ENCODE measurements at regions not wholly inside any gene's neighbourhood (a gene's known extent, or its start where the extent isn't known, plus 50 kb on each side); places are given as distances from the start of the nearest gene placed in this dataset.

GRCh38 chr16:49940464-49941224 is 84.4 kb upstream of the CNEP1R1 start:
- TF ChIP-seq CTCF (IDR thresholded peaks at IDR 0.05) (no peak), POLR2A (IDR thresholded peaks at IDR 0.05) (no peak)
- peak in 1 of 2 donors; percentile 62 for DNase-seq (ENCODE audit: low spot score in 2 of 2)
- H3K4me3 ChIP-seq (ENCODE audit: low read depth, poor library complexity, severe bottlenecking), result no peak overlapping the region
- intact Hi-C loops (cut with DNase I; ENCODE audit: low total_unique reads), result no loop called here
- WGBS, 2 donors, result 86 to 92% methylated on average over 13 of the region's 13 CpGs

- H3K4me3 ChIP-seq (ENCODE audit: low read depth, poor library complexity, severe bottlenecking), result no peak overlapping the region
- DNase-seq (ENCODE audit: low spot score in 2 of 2), result no peak
- no peak for TF ChIP-seq POLR2A (IDR thresholded peaks at IDR 0.05)
- TF ChIP-seq CTCF (IDR thresholded peaks at IDR 0.05), result no peak
- WGBS, 2 donors, result 58 to 59% methylated on average over 5 of the region's 5 CpGs
- intact Hi-C loops (cut with DNase I; ENCODE audit: low total_unique reads), result no loop called here
These were observed 80.8 kb upstream of the CNEP1R1 start for GRCh38 chr16:49944221-49944620.

GRCh38 chr16:49947907-49948678 is 76.9 kb upstream of the CNEP1R1 start:
- intact Hi-C loops (cut with DNase I; ENCODE audit: low total_unique reads), result no loop called here
- no peak overlapping the region for H3K4me3 ChIP-seq (ENCODE audit: low read depth, poor library complexity, severe bottlenecking)
- WGBS, 2 donors, result 64 to 71% methylated on average over 7 of the region's 7 CpGs
- TF ChIP-seq POLR2A (IDR thresholded peaks at IDR 0.05) (no peak), CTCF (IDR thresholded peaks at IDR 0.05) (no peak)
- no peak for DNase-seq (ENCODE audit: low spot score in 2 of 2)

GRCh38 chr16:49951574-49952195 is 73.3 kb upstream of the CNEP1R1 start:
- 87 to 90% methylated on average over 16 of the region's 16 CpGs for WGBS, 2 donors
- peak in 1 of 2 donors; percentile 78 for DNase-seq (ENCODE audit: low spot score in 2 of 2)
- no peak overlapping the region for H3K4me3 ChIP-seq (ENCODE audit: low read depth, poor library complexity, severe bottlenecking)
- TF ChIP-seq POLR2A (IDR thresholded peaks at IDR 0.05), result no peak
- no peak for TF ChIP-seq CTCF (IDR thresholded peaks at IDR 0.05)
- intact Hi-C loops (cut with DNase I; ENCODE audit: low total_unique reads), result no loop called here

GRCh38 chr16:49952386-49952785 is 72.6 kb upstream of the CNEP1R1 start:
- no peak for TF ChIP-seq POLR2A (IDR thresholded peaks at IDR 0.05)
- TF ChIP-seq CTCF (IDR thresholded peaks at IDR 0.05), result no peak
- WGBS, 2 donors, result 56 to 64% methylated on average over 4 of the region's 4 CpGs
- DNase-seq (ENCODE audit: low spot score in 2 of 2), result no peak
- intact Hi-C loops (cut with DNase I; ENCODE audit: low total_unique reads), result no loop called here
- H3K4me3 ChIP-seq (ENCODE audit: low read depth, poor library complexity, severe bottlenecking), result no peak overlapping the region
